NCI-H2171 (cell line): ENCODE measurements at regions not wholly inside any gene's neighbourhood (a gene's known extent, or its start where the extent isn't known, plus 50 kb on each side); places are given as distances from the start of the nearest gene placed in this dataset.
"Not testable (repeated sequence)": the region's sequence is repeated elsewhere in the genome, so short reads cannot be mapped to it uniquely, and the experiment has no call there.

Source experiments
- DNase-seq: peaks from one replicate; lab custom pipeline; 2025; lab: John Stamatoyannopoulos, UW

- no peak for DNase-seq
Observed at GRCh38 chr5:96528826-96529474, 95.9 kb upstream of the PCSK1 start.

- DNase-seq = no peak
Observed at GRCh38 chr5:96529559-96529958, 96.5 kb upstream of the PCSK1 start.

- DNase-seq = no peak
Observed at GRCh38 chr5:96530901-96531300, 97.9 kb upstream of the PCSK1 start.

GRCh38 chr5:96533371-96533770 is 100.3 kb upstream of the PCSK1 start:
- DNase-seq = no peak

DNA sequence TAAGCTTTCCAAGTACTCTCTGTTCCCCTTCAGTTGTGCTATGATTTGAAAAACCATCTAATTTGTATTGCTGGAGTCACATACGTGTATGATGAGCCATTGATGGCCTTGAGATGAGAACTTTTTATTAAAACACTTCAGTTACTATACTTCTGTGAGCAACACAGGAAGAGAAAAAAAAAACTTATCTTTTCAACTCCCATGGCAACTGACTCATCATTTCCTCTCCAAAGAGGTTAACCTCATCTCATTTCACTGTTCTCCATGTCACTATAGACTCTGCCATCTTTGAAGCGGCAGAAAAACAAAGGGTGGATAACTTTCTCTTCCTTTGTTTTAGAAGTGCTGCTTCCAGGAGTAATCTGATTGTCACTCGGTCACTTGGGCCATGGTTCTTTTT is 104.3 kb upstream of the PCSK1 start:
- no peak for DNase-seq

DNA sequence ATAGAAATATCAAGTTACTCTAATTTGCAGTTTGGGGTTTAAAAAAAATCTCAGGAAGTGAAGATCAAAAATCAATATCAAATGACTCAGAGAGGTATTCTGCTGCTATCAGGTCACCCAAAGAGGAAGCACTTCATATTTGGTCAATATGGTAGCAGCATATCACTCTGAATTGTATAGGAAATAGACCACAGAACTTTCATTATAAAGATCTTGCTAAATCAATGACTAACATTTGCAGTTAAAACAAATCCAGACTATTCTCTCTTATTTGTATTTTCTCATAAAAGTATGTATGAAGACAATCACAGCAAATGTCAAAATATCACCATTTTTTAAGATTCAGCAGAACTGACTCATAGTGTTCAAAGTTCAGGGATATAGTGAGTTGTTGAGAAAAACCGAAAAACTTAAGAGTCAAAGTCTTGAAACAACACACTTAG is 105.8 kb upstream of the PCSK1 start:
- no peak for DNase-seq

DNA sequence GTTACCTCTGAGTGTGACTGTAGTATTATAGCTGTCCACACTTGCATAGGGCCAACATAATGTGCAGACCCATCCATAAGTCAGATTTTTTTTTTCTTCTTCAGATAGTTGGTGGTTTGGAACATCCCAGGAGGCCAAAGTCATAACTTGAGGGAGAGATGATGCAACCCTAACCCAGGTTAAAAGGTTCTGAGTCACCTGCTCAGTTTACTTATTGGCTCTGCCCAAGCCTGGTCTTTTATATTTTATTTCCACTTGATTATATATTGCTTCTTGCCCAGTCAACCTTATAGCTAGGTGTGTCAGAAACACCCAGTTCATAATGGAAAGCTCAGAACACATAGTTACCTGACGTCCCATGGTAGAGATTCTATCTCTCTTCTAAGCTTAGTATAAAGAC is 113.1 kb upstream of the PCSK1 start:
- DNase-seq = no peak

- DNase-seq = no peak
Observed at GRCh38 chr5:96547486-96547885, 114.4 kb upstream of the PCSK1 start.

GRCh38 chr5:96548905-96549304 is 113.3 kb upstream of the CAST start:
- no peak for DNase-seq

DNA sequence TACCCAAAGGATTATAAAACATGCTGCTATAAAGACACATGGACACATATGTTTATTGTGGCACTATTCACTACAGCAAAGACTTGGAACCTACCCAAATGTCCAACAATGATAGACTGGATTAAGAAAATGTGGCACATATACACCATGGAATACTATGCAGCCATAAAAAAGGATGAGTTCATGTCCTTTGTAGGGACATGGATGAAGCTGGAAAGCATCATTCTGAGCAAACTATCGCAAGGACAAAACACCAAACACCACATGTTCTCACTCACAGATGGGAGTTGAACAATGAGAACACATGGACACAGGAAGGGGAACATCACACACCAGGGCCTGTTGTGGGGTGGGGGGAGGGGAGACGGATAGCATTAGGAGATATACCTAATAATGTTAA is 101.3 kb upstream of the CAST start:
- not testable (repeated sequence) for DNase-seq

- no peak for DNase-seq
Observed at GRCh38 chr5:96562614-96563013, 99.6 kb upstream of the CAST start.

DNA sequence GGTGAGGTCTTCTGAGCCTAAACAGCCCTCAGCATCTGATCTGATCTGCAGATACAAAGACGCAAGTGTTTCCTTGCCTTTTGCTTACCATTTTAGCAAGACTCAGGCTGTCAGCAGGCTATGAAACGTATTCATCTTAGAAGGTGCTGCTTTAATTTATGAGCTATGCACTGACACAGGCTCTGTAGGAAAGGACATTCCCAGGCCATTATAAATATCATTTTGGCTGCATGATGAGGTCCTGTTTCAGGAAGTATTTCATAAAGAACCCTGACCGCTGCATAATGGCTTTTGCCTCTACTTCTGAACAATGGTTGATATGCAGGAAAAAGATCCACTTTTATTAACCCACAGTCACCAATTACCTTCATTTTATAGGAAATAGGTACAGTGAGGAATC is 98.4 kb upstream of the CAST start:
- no peak for DNase-seq

GRCh38 chr5:96565582-96566265 is 96.5 kb upstream of the CAST start:
- peak; percentile 7 for DNase-seq

GRCh38 chr5:96566833-96567587 is 95.2 kb upstream of the CAST start:
- no peak for DNase-seq

GRCh38 chr5:96569332-96569731 is 92.8 kb upstream of the CAST start:
- DNase-seq = no peak

DNA sequence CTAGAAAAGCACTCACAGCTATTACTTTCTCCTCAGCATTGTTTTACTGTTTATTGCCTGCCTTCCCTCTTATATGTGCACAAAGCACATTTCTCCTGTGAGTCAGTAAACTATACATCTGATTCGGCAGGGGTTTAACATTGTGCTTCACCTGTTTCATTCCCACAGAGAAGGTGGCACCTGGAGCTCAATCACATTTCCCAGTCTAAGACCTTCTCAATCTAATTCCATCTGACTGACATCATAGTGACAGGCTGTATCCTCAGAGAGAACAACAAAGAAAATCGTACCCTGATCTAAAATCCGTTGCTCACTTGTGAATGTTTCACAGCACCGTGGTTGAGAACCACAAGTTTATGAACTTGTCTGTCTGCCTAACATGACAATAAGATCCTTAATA is 92.4 kb upstream of the CAST start:
- DNase-seq = no peak

DNA sequence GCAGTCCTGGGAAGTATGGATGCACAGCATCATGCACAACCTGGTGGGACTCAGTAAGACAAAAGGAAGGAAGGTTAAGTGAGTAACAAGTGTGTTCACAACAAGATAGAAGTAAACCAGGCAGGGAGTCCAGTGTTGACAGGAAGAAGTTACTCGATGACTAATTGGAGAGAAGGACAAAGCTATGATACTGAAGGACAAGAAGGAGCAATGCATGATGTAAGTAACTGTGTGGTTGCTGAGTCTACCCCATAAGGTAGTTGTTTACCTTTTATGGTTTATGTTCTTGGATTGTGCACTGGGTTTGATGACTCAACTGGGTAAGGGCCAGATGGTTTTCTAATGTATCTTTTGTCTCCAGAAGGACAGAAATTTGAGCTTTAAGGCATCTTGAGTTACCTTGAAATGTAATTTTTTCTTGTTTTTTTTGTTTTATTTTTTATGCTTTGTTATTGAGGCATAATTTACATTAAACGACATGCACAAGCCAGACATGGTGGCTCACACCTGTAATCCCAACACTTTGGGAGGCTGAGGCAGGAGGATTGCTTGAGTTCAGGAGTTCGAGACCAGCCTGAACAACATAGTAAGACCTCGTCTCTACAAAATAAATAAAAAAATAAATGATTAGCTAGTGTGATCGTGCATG is 89.2 kb upstream of the CAST start:
- peak; percentile 13 for DNase-seq

DNA sequence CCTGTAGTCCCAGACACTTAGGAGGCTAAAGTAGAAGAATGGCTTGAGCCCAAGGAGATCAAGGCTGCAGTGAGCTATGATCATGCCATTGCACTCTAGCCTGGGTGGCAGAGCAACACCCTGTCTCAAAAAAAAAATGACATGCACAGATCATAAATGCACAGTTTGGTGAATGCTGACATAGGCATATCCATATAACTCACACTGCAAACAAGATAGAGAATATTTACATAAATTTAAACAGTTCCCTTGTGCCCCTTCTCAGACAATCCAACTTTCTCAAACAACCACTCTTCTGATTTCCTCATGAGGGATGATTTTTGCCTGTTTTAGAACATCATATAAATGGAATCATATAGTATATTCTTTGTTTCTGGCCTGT is 88.7 kb upstream of the CAST start:
- DNase-seq = no peak

DNA sequence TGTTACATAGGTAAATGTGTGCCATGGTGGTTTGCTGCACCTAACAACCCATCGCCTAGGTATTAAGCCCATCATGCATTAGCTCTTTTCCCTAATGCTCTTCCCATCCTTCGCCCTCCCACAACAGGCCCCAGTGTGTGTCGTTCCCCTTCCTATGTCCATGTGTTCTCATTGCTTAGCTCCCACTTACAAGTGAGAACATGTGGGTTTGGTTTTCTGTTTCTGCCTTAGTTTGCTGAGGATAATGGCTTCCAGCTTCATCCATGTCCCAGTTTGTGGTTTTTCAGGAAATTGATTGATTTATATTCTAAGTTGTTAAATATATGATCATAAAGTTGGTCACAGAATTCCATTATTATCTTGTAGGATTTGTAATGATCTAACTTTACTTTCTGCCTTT is 85.3 kb upstream of the CAST start:
- no peak for DNase-seq

DNA sequence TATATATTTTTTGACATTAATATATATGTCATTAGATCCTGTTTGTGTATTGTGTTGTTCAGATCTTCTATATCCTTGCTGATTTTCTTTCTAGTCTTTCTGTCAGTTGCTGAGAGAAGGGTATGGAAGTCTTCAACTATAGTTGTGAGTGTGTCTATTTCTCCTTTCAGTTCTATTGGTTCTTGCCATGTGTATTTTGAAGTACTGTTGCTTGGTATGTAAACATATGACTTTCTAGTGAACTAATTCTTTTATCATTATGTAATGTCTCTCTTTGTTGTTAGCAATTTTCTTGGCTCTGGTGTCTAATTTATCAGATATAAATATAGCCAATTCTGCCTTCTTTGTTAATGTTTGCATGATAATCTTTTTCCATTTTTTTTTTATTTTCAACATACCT is 84.3 kb upstream of the CAST start:
- no peak for DNase-seq

DNA sequence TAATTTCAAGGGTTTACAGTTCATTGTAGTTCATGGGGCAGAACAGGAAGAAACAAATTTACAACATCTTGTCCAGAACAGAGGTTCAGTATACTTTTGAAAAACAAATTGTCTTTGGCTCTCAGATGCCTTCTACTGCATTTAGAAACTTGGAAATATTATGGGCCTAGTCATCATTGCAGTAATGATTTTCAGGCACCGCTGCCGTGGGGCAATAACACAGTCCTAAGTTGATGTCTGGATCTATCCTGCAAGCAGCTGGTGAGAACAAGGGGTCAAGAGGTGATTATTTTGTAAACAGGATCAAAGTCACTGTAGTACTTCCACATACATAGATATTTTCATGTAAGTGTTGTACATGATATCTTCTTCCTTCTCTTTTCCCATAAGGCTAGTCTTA is 82.5 kb upstream of the CAST start:
- no peak for DNase-seq

DNA sequence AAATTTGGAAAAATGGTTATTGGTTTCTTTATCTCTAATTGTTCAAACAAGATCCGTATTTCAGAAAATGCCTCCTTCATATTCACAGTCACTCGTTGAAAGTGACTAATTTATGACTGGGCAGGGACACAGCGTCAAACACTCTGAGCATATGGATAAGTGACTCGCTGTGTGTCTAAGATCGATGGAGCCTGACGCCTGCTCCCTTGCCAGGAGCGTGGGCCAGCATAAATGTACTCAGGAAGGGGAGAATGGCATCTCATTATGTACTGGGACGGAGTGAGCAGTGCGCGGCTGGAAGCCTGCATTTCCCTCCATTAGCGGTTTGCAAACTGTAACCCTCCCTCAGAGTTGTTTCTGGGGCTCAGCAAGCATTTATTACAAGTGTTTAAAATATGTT is 79.8 kb upstream of the CAST start:
- DNase-seq = peak; percentile 9

- no peak for DNase-seq
Observed at GRCh38 chr5:96584712-96585111, 77.5 kb upstream of the CAST start.
